ENCODE measurements at regions not wholly inside any gene's neighbourhood (a gene's known extent, or its start where the extent isn't known, plus 50 kb on each side); places are given as distances from the start of the nearest gene placed in this dataset.

DNA sequence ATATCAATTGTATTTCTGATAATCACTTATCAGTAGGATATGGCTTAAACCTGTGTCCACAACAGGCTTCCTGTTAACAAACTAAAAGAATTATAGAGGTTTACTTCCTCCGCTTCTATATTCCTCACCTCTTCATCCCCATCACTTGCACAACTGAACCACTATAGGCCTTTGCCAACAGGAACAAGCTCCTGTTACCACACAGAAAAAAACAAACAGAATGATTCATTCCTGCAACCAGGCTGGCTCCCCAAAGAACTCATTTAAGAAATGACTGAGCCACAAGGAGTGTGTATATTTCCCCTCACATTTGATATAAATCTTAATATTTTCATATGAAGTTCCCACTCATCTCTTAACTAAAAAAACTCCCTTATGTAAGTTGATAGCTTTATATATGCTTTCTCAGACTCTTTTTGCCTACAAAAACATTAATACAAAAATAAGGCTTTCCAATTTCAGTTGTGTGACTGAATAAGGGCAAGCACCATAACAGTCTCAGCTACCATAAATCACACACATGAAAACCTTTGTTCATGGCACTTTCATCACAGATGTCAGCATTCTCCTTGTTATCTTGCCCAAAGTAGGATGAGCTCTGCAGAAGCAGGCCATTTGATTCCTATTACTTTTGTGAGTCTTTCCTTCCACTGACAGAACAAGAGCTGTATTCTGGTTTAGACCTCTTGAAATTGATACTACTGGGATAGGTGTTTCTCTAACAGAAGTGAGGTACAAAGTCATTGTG lies 366.8 kb downstream of the SLITRK1 start:
- Histone ChIP-seq H3K4me2 (ENCODE audit: low read depth, low read length) (no peak overlapping the region), H2AK5ac (ENCODE audit: low read depth, low read length) (no peak overlapping the region), H2BK20ac (ENCODE audit: low read depth, low read length) (no peak overlapping the region), H3K9ac (ENCODE audit: low read depth, low read length) (no peak overlapping the region), H3K9me1 (ENCODE audit: insufficient read depth, low read length) (no peaks in the 10 kb centered on the region), H3K79me1 (ENCODE audit: low read depth in 1 of 2, low read length in 2 of 2) (no peaks in the 10 kb centered on the region), H2BK15ac (ENCODE audit: low read depth, low read length) (no peak overlapping the region), H4K20me1 (ENCODE audit: insufficient read depth, low read length) (no peaks in the 10 kb centered on the region), H4K8ac (ENCODE audit: low read depth in 2 of 2, low read length in 2 of 2) (no peak overlapping the region), H3K9me3 (ENCODE audit: control insufficient read depth, insufficient read depth, low read length) (no peaks in the 10 kb centered on the region; the same call in 1 of the 2 replicates), H4K91ac (ENCODE audit: insufficient read depth, low read depth, low read length) (no peak overlapping the region; the same call in 1 of the 2 replicates), H3K23ac (ENCODE audit: low read depth, low read length) (no peak overlapping the region), H3K14ac (replicated peaks; ENCODE audit: low read depth, low read length) (no peak overlapping the region), H3K4ac (ENCODE audit: low read depth, low read length) (no peak overlapping the region), H3K18ac (ENCODE audit: low read depth, low read length) (no peak overlapping the region), H4K5ac (ENCODE audit: low read depth, low read length) (no peak overlapping the region), H2AFZ (replicated peaks; ENCODE audit: low read length, poor library complexity) (no peak overlapping the region), H3K56ac (ENCODE audit: extremely low read depth, insufficient read depth, low read length) (no peak overlapping the region), H3K27me3 (ENCODE audit: control insufficient read depth, insufficient read depth, low read length) (no peaks in the 10 kb centered on the region), H2BK120ac (ENCODE audit: low read depth, low read length) (no peak overlapping the region), H2BK5ac (ENCODE audit: low read depth, low read length, poor library complexity, severe bottlenecking) (no peak overlapping the region), H3K4me3 (ENCODE audit: insufficient read depth, low read depth, low read length) (no peak overlapping the region), H3K27ac (ENCODE audit: insufficient read depth, low read length) (no peak overlapping the region), H3K4me1 (ENCODE audit: control insufficient read depth, insufficient read depth, low read length) (no peaks in the 10 kb centered on the region), H3K36me3 (ENCODE audit: control insufficient read depth, insufficient read depth, low read length) (no peaks in the 10 kb centered on the region), H2AK9ac (replicated peaks; ENCODE audit: low read depth, low read length, poor library complexity) (no peak overlapping the region)
- in situ Hi-C loops (cut with MboI; ENCODE audit: low sequenced_read_pairs) = no loop called here
- DNase-seq (peak; percentile 22), ATAC-seq (ENCODE audit: low read depth) (0 out of 2 replicates have a peak, but pooled peaks have one; percentile 24)
- WGBS, 2 experiments (ENCODE audit: extremely low coverage in 2 of 2, insufficient read length in 1 of 2) = no CpG with 5 or more reads among the region's 1 CpG
- TF ChIP-seq CEBPB (IDR thresholded peaks at IDR 0.05; ENCODE audit: low read depth, low read length) (0 out of 2 replicates have a peak, but pooled peaks have one; percentile 21), FOS (IDR thresholded peaks at IDR 0.05; ENCODE audit: low read depth, low read length) (no peak)
- CTCF ChIA-PET = interaction anchor here (0.6 kb wide), 1 partner anchor 626 kb away, joined by 3 read pairs; no protein-coding TSS in a partner anchor
- dilution Hi-C loops (cut with HindIII; ENCODE audit: low sequenced_read_pairs, unreplicated experiment) = no loop called here
- POLR2A ChIA-PET (ENCODE audit: unreplicated experiment) = no interaction called here
- no TSS peak for BruUV-seq (replicated peaks)
- intact Hi-C loops (cut with micrococcal nuclease) = no loop called here

All from IMR-90 (cell line).